IPS DF 6.9 (cell line): ENCODE measurements at regions not wholly inside any gene's neighbourhood (a gene's known extent, or its start where the extent isn't known, plus 50 kb on each side); places are given as distances from the start of the nearest gene placed in this dataset.

Experiments used
- DNase-seq: peaks from one replicate; pipeline ENCODE4 v3.0.0-alpha.2; 2013; ENCODE audit warnings: low read depth, low spot score
- H3K27ac ChIP-seq: one replicate; pipeline ENCODE4 v1.5.1; 2013; ENCODE audit warnings: low read length, control low read depth
- H3K27me3 ChIP-seq: 2 replicates; pipeline ENCODE4 v1.6.1; 2013; ENCODE audit warnings: mild to moderate bottlenecking, low read length; ENCODE audit not compliant: control insufficient read depth, insufficient read depth
- H3K36me3 ChIP-seq: 2 replicates; pipeline ENCODE4 v1.6.1; 2013; ENCODE audit warnings: low read length; ENCODE audit not compliant: control insufficient read depth, insufficient read depth
- H3K4me1 ChIP-seq: 2 replicates; pipeline ENCODE4 v1.6.1; 2013; ENCODE audit warnings: low read length; ENCODE audit not compliant: control insufficient read depth, insufficient read depth
- H3K4me3 ChIP-seq: 2 replicates; pipeline ENCODE4 v1.5.1; 2013; ENCODE audit warnings: mild to moderate bottlenecking, low read length
- H3K9me3 ChIP-seq: 2 replicates; pipeline ENCODE4 v1.6.1; 2013; ENCODE audit warnings: low read length, inconsistent platforms; ENCODE audit not compliant: control insufficient read depth, insufficient read depth
- WGBS: extraction: QIAGEN DNeasy Blood & Tissue Kit; methylation state at CpG from one replicate; pipeline ENCODE4 v1.1.7; 2013; ENCODE audit warnings: mixed read lengths, missing lambda C conversion rate; ENCODE audit not compliant: insufficient read length, insufficient coverage; 5-methylcytosine and 5-hydroxymethylcytosine counted together

DNA sequence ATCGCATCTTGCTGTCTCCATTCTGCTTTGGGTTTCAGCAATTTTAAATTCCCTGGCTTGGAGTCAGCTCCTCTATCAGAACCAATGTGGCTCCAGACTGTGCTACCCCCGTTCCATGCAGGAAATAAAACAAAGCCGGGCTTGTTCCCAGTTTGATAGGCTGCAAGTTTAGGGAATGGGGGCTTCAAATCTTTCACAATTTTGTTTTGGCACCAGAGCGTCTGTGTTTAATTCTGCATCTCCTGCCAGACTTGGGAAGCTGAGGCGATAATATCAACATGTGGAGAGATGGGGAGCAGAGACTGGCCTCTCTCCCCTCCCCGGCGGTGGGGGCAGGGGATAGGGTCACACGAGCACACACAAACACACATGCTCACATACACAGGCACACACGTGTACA is 305.9 kb downstream of the FGFR2 start:
- no peaks in the 10 kb centered on the region for H3K27me3 ChIP-seq
- no peak overlapping the region for H3K4me3 ChIP-seq
- no peaks in the 10 kb centered on the region for H3K36me3 ChIP-seq
- H3K9me3 ChIP-seq = no peaks in the 10 kb centered on the region
- no CpG with 5 or more reads among the region's 9 CpGs for WGBS
- no peak for DNase-seq
- H3K4me1 ChIP-seq = peaks cover 3% of the 10 kb centered on the region
- H3K27ac ChIP-seq = no peak overlapping the region

DNA sequence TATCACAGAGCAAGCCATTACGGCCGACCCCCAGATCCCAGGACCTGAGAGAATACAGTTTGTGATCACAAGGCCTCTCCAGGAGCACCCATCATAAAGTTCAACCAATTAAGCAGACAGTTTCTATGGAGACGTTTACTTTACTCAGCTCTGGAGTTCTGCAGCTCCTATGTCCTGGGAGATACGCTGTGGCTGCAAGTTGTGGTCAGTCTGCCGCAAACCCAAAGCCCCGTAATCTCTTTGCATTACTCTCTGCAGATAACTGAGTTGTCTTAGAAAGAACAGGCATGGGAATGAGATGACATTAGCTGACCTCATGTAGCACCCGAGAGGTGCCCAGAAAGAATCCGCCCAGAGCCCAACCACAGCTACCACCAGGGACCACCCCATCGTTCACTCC is 305.1 kb downstream of the FGFR2 start:
- DNase-seq = no peak
- WGBS = no CpG with 5 or more reads among the region's 9 CpGs

DNA sequence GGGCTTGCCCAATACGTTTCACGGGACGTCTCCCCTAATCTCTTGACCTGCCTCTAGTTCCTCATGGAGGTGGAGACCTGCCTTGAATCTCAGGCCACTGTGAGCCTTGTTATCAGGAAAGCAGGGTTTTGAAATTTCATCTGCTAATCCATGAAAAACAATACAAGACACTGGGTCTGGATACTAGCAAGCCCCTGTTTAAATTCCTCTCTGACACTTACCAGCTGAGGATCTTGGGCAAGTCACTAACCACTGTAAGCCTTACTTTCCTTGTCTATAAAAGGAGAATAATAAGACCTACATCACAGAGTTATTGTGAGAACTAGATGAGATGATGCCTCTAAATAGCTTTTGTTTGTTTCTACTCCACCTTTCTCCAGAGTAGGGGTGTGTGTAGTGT is 303.6 kb downstream of the FGFR2 start:
- Histone ChIP-seq H3K27ac (no peak overlapping the region), H3K4me1 (no peaks in the 10 kb centered on the region; the same call in 1 of the 2 replicates), H3K4me3 (no peak overlapping the region), H3K9me3 (no peaks in the 10 kb centered on the region), H3K27me3 (no peaks in the 10 kb centered on the region), H3K36me3 (no peaks in the 10 kb centered on the region)
- WGBS = no CpG with 5 or more reads among the region's 3 CpGs
- no peak for DNase-seq

More for the DNA sequence above, 305.1 kb downstream of the FGFR2 start:
- no peaks in the 10 kb centered on the region for H3K36me3 ChIP-seq
- peaks cover under 1% of the 10 kb centered on the region; the same call in 1 of the 2 replicates for H3K4me1 ChIP-seq
- H3K27ac ChIP-seq = no peak overlapping the region
- no peak overlapping the region for H3K4me3 ChIP-seq
- no peaks in the 10 kb centered on the region for H3K9me3 ChIP-seq
- H3K27me3 ChIP-seq = no peaks in the 10 kb centered on the region

DNA sequence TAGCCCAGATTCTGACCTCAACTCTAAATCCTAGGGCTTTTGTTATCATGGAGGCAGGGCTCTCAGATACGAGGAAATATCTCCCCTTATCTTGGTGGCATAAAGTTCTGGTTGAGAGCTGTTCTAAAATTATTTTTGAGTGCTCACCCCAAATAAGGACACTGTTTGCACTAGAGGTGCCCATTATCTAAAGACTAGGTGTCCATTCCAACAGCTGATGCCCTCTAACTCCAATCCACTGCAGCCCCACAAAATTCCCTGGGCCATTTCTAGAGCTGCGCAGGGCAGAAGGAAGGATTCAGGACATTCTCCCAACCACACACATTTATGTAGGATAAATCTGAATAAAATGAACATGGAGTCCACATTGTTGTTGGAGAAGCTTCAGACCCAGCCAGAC is 301.9 kb downstream of the FGFR2 start:
- DNase-seq = no peak
- WGBS = no CpG with 5 or more reads among the region's 2 CpGs
- H3K27me3 ChIP-seq = no peaks in the 10 kb centered on the region
- no peak overlapping the region for H3K4me3 ChIP-seq
- no peaks in the 10 kb centered on the region for H3K9me3 ChIP-seq
- H3K27ac ChIP-seq = no peak overlapping the region
- H3K36me3 ChIP-seq = no peaks in the 10 kb centered on the region
- H3K4me1 ChIP-seq = no peaks in the 10 kb centered on the region

DNA sequence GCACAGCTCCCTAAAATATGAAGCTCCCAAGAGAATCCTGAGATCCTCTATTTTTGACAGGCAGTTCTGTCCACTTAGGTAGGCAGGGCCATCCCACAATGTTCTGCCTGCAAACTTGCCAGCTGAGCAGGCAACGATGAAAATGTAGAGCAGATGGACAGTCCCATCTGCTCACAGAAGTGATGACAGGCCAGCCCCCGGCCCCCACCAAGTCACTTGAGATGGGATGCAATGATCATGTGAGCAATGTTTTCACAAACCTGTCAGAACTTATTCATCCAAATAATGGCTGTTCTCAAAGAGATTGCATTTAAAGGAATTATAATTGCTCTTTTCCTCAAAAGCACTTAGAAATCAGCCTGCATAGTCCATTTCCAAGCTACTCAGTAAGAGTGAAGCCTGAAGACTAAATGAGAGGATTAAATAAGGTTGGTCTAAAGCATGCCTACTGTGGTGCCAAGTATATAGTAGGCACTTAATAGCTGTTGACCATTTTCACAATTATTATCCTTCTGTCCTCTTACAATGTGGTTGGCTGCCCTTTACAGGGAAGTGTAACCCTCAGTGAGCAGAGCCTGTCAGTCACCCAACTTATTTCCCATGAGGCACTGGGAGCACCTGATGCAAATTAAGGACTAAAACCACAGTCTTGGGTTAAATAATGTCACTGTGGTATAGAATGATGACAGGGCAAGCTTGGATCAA is 301.2 kb downstream of the FGFR2 start:
- no peak overlapping the region for H3K27ac ChIP-seq
- no peaks in the 10 kb centered on the region for H3K4me1 ChIP-seq
- H3K9me3 ChIP-seq = no peaks in the 10 kb centered on the region
- H3K4me3 ChIP-seq = no peak overlapping the region
- DNase-seq = no peak
- WGBS = no CpG with 5 or more reads among the region's 2 CpGs
- H3K27me3 ChIP-seq = no peaks in the 10 kb centered on the region
- H3K36me3 ChIP-seq = no peaks in the 10 kb centered on the region

DNA sequence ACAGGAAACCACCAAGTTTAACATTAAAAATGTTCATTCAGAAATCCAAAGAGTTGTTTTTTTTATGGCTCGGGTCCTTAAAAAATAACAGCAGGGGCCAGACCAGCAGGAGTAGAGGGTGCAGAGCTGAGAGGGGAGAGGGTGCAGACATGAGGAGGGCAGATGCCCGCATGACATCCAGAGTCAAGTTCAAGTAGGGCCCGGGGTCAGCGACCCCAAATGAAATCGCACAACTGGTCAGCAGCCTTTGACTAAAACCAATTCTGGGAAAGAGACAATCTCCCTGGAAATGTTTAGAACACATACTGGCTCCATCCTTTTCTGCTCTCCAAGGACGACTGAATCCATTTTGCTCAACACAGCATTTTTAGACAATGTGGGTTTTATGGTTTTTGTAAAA is 297.5 kb downstream of the FGFR2 start:
- Histone ChIP-seq H3K36me3 (no peaks in the 10 kb centered on the region), H3K27me3 (no peaks in the 10 kb centered on the region), H3K27ac (no peak overlapping the region), H3K9me3 (no peaks in the 10 kb centered on the region), H3K4me3 (no peak overlapping the region), H3K4me1 (no peaks in the 10 kb centered on the region)
- no CpG with 5 or more reads among the region's 6 CpGs for WGBS
- DNase-seq = no peak

DNA sequence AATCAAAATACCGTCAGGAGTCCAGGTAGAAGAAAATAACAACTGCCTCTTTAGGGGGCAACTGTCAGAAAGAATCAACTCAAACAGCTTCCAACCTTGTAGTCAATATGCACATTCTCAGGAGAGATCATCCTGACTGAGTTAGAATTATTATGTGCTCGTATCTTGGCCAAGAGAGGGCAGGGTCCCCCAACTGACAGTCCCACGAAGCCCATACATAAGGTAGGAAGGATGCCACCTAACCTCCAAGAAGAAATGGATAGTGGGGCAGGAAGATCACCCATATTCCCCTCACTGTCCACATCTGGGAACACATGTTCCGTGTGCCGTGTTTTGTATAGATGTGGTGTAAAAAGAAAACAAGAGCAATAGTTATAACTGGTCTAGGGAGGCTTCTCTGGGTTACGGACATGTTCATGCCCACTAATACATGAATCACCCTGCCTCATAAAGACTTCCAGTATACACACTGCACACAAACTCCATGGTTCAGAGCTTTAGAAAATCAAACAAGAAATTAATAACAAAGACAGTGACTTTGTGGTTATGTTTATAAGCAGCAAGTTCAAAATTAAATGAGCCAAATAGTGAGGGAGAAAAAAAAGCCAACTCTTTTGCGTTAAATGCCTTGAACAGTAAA is 295.6 kb downstream of the FGFR2 start:
- no peaks in the 10 kb centered on the region for H3K4me1 ChIP-seq
- no peak overlapping the region for H3K4me3 ChIP-seq
- no CpG with 5 or more reads among the region's 7 CpGs for WGBS
- no peak for DNase-seq
- no peaks in the 10 kb centered on the region for H3K27me3 ChIP-seq
- H3K27ac ChIP-seq = no peak overlapping the region
- H3K36me3 ChIP-seq = no peaks in the 10 kb centered on the region
- no peaks in the 10 kb centered on the region for H3K9me3 ChIP-seq

DNA sequence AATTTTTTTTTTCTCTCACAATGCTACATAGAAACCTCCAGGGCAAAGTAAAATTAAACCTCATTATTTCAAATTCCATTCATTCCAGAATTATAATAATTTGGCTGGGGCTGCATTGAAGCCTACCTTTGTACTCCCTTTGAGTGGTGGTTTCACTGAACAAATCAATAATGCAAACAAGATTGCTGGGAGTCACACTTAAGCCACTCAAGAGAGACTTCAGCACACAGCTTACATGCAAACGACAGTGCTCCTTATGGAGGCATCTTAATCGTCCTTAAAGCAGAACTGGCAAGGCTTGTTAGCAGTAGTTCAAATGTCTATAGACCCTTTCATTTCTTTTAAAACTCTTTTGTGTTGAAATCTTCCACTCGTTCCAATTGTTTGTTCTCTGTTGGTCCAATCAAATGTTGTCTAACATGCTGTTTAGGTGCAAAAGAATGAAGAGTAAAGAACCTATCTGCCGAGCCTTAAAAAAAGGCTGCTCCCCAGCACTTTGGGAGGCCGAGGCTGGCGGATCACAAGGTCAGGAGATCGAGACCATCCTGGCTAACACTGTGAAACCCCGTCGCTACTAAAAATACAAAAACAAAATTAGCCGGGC is 294.9 kb downstream of the FGFR2 start:
- H3K4me3 ChIP-seq = no peak overlapping the region
- H3K27ac ChIP-seq = no peak overlapping the region
- no peaks in the 10 kb centered on the region for H3K36me3 ChIP-seq
- H3K27me3 ChIP-seq = no peaks in the 10 kb centered on the region
- H3K9me3 ChIP-seq = no peaks in the 10 kb centered on the region
- no peak for DNase-seq
- H3K4me1 ChIP-seq = no peaks in the 10 kb centered on the region
- WGBS = no CpG with 5 or more reads among the region's 10 CpGs

DNA sequence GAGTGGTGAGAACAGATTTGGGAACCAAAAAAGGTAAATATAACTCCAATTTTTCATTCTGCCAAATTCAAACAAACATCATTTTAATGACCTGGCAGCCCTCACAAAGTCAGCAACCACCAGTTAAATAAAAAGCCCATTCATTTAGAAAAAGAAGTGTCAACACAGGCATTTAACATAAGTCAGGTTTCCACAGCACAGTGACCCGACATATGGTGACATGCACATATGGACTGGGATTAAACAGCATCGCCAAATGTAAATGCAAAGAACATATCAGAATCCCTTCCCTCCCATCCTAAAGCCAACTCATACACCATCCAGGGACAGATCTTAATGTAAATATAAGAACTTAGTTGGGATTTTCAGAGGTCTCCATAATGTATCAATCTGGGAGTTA is 293.2 kb downstream of the FGFR2 start:
- Histone ChIP-seq H3K4me3 (no peak overlapping the region), H3K27ac (no peak overlapping the region), H3K4me1 (peaks cover under 1% of the 10 kb centered on the region; the same call in 1 of the 2 replicates), H3K36me3 (no peaks in the 10 kb centered on the region), H3K9me3 (no peaks in the 10 kb centered on the region), H3K27me3 (no peaks in the 10 kb centered on the region)
- no peak for DNase-seq
- WGBS = no CpG with 5 or more reads among the region's 2 CpGs

DNA sequence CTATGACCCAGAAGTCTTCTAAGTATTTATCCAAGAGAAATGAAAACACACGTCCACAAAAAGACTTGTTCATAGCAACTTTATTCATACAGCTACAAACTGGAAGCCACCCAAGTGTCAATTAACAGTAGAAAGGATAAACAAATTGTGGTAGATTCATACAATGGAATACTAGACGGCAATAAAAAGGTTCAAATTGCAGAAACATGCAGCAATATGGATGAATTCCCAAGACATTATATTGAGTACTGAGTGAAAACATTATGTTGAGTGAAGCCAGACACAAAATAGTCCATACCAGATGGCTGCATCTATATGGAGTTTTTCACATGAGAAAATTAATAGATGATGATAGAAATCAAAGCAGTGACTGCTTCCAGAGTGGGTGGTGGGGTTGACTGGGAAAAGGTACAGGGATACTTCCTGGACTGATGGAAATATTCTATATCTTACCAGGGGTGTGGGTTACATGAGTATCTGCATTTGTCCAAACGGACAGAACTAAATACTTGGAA is 292.0 kb downstream of the FGFR2 start:
- Histone ChIP-seq H3K36me3 (no peaks in the 10 kb centered on the region), H3K4me1 (peaks cover 3% of the 10 kb centered on the region; the same call in 1 of the 2 replicates), H3K9me3 (no peaks in the 10 kb centered on the region), H3K4me3 (no peak overlapping the region), H3K27ac (no peak overlapping the region), H3K27me3 (no peaks in the 10 kb centered on the region)
- no peak for DNase-seq
- no CpG with 5 or more reads among the region's 3 CpGs for WGBS
